Caco-2 (cell line): ENCODE measurements at regions not wholly inside any gene's neighbourhood (a gene's known extent, or its start where the extent isn't known, plus 50 kb on each side); places are given as distances from the start of the nearest gene placed in this dataset.

Experiments used
- BruUV-seq: library from RNA; stranded (reverse); fragments of 400-500 nt; replicated peaks from 2 replicates; lab custom pipeline; 2021; lab: Mats Ljungman, UMichigan
- CTCF ChIA-PET: fragments of 300-600 bp; sonication (Branson Sonifier 250); formaldehyde crosslinking; loops from one replicate; lab custom pipeline; 2022; ENCODE audit warnings: antibody characterized with exemption; lab: Charles Lee
- POLR2A ChIA-PET: fragments of 300-600 bp; sonication (Branson Sonifier 250); formaldehyde crosslinking; loops from one replicate; lab custom pipeline; 2022; ENCODE audit warnings: antibody characterized with exemption; lab: Charles Lee
- DNase-seq, 2 experiments: peaks; one replicate each; pipeline versions ENCODE4 v3.0.0 to v3.0.0-alpha.2; 2020 to 2022
- H3K27me3 ChIP-seq: replicated peaks from 2 replicates; pipeline ENCODE4 v1.6.0; 2011; ENCODE audit warnings: low read length; ENCODE audit not compliant: control insufficient read depth, insufficient read depth
- H3K36me3 ChIP-seq: 2 replicates; pipeline ENCODE4 v1.5.1; 2011; ENCODE audit warnings: low read length; ENCODE audit not compliant: control insufficient read depth, insufficient read depth
- H3K4me1 ChIP-seq: fragments of 250-450 bp; sonication (Bioruptor Pico); 2 replicates; pipeline ENCODE4 v1.5.1; 2020; ENCODE audit warnings: mild to moderate bottlenecking
- H3K4me3 ChIP-seq: 2 replicates; pipeline ENCODE4 v1.5.1; 2011; ENCODE audit warnings: low read depth, mild to moderate bottlenecking, control low read depth, low read length
- H3K9me3 ChIP-seq: fragments of 250-450 bp; sonication (Bioruptor Pico); 2 replicates; pipeline ENCODE4 v1.5.1; 2020; ENCODE audit warnings: mild to moderate bottlenecking, moderate library complexity
- H3K27ac Mint-ChIP-seq: one replicate; pipeline ENCODE4 v1.8.0; 2022; ENCODE audit warnings: mixed read lengths; ENCODE audit not compliant: unreplicated experiment
- H3K27me3 Mint-ChIP-seq: one replicate; pipeline ENCODE4 v1.8.0; 2022; ENCODE audit warnings: mixed read lengths; ENCODE audit not compliant: insufficient read depth, unreplicated experiment
- H3K36me3 Mint-ChIP-seq: one replicate; pipeline ENCODE4 v1.8.0; 2022; ENCODE audit warnings: mild to moderate bottlenecking, mixed read lengths; ENCODE audit not compliant: insufficient read depth, unreplicated experiment
- H3K4me1 Mint-ChIP-seq: one replicate; pipeline ENCODE4 v1.8.0; 2022; ENCODE audit warnings: low read depth, mixed read lengths; ENCODE audit not compliant: unreplicated experiment
- H3K4me3 Mint-ChIP-seq: one replicate; pipeline ENCODE4 v1.8.0; 2022; ENCODE audit warnings: mild to moderate bottlenecking, moderate library complexity, mixed read lengths; ENCODE audit not compliant: unreplicated experiment
- H3K9me3 Mint-ChIP-seq: one replicate; pipeline ENCODE4 v1.8.0; 2022; ENCODE audit warnings: mixed read lengths; ENCODE audit not compliant: unreplicated experiment
- CTCF ChIP-seq, 2 experiments: fragments of 200-600 bp in 1 of 2; IDR thresholded peaks; 1 replicate in 1 of 2; 2 replicates in 1 of 2; pipeline versions ENCODE4 v1.5.1 to v1.8.0; 2011 to 2022; ENCODE audit warnings: antibody characterized with exemption in 1 of 2, control low read depth in 1 of 2, inconsistent platforms in 1 of 2, low read depth in 1 of 2, low read length in 1 of 2, mild to moderate bottlenecking in 1 of 2, moderate library complexity in 1 of 2; ENCODE audit not compliant: insufficient read depth in 1 of 2, severe bottlenecking in 1 of 2, unreplicated experiment in 1 of 2
- intact Hi-C: fragments of 100-400 bp; cut with micrococcal nuclease; formaldehyde crosslinking; loops from one replicate; pipeline ENCODE4 v1.10.0; 2022; ENCODE audit not compliant: unreplicated experiment

GRCh38 chr1:78226784-78227183, 181.0 kb downstream of the GIPC2 start:
- Mint-ChIP-seq H3K9me3 (no peaks in the 10 kb centered on the region), H3K4me3 (no peak overlapping the region), H3K36me3 (no peaks in the 10 kb centered on the region), H3K4me1 (peaks cover 8% of the 10 kb centered on the region), H3K27ac (no peak overlapping the region), H3K27me3 (no peaks in the 10 kb centered on the region)
- POLR2A ChIA-PET: no interaction called here
- BruUV-seq: no TSS peak
- Histone ChIP-seq H3K36me3 (no peaks in the 10 kb centered on the region), H3K4me1 (0 out of 2 replicates have a peak, but pooled peaks cover 3% of the 10 kb centered on the region), H3K27me3 (no peaks in the 10 kb centered on the region), H3K9me3 (no peaks in the 10 kb centered on the region), H3K4me3 (no peak overlapping the region)
- intact Hi-C loops: no loop called here
- DNase-seq: no peak
- CTCF ChIA-PET: no interaction called here
- TF ChIP-seq CTCF (IDR thresholded peaks at IDR 0.05; ENCODE audit: insufficient read depth in 1 of 2, low read depth in 1 of 2, low read length in 1 of 2, severe bottlenecking in 1 of 2, unreplicated experiment in 1 of 2): no peak

- Mint-ChIP-seq H3K4me3 (no peak overlapping the region), H3K4me1 (peaks cover 8% of the 10 kb centered on the region), H3K27me3 (no peaks in the 10 kb centered on the region), H3K36me3 (no peaks in the 10 kb centered on the region), H3K27ac (no peak overlapping the region), H3K9me3 (no peaks in the 10 kb centered on the region)
- no TSS peak for BruUV-seq
- H3K9me3 ChIP-seq: no peaks in the 10 kb centered on the region
- H3K27me3 ChIP-seq: no peaks in the 10 kb centered on the region
- intact Hi-C loops: no loop called here
- no peak overlapping the region for H3K4me3 ChIP-seq
- ChIA-PET POLR2A (no interaction called here), CTCF (no interaction called here)
- TF ChIP-seq CTCF (IDR thresholded peaks at IDR 0.05; ENCODE audit: insufficient read depth in 1 of 2, low read depth in 1 of 2, low read length in 1 of 2, severe bottlenecking in 1 of 2, unreplicated experiment in 1 of 2): no peak
- H3K4me1 ChIP-seq: 0 out of 2 replicates have a peak, but pooled peaks cover 3% of the 10 kb centered on the region
- DNase-seq: no peak
- H3K36me3 ChIP-seq: no peaks in the 10 kb centered on the region
Observed at GRCh38 chr1:78227705-78228635, 182.2 kb downstream of the GIPC2 start.

- H3K36me3 ChIP-seq: no peaks in the 10 kb centered on the region
- no peaks in the 10 kb centered on the region for H3K9me3 ChIP-seq
- Mint-ChIP-seq H3K4me3 (no peak overlapping the region), H3K4me1 (peaks cover 8% of the 10 kb centered on the region), H3K9me3 (no peaks in the 10 kb centered on the region), H3K27ac (no peak overlapping the region), H3K36me3 (no peaks in the 10 kb centered on the region), H3K27me3 (no peaks in the 10 kb centered on the region)
- intact Hi-C loops: no loop called here
- H3K4me1 ChIP-seq: 0 out of 2 replicates have a peak, but pooled peaks cover 3% of the 10 kb centered on the region
- TF ChIP-seq CTCF (IDR thresholded peaks at IDR 0.05; ENCODE audit: insufficient read depth in 1 of 2, low read depth in 1 of 2, low read length in 1 of 2, severe bottlenecking in 1 of 2, unreplicated experiment in 1 of 2): no peak
- POLR2A ChIA-PET: no interaction called here
- no peak for DNase-seq
- H3K27me3 ChIP-seq: no peaks in the 10 kb centered on the region
- BruUV-seq: no TSS peak
- CTCF ChIA-PET: no interaction called here
- no peak overlapping the region for H3K4me3 ChIP-seq
Observed at GRCh38 chr1:78229344-78229743, 183.6 kb downstream of the GIPC2 start.
